ENCODE measurements at regions not wholly inside any gene's neighbourhood (a gene's known extent, or its start where the extent isn't known, plus 50 kb on each side); places are given as distances from the start of the nearest gene placed in this dataset.

GRCh38 chr10:126847666-126848065 is 57.6 kb upstream of the DOCK1 start:
- no peak for DNase-seq (ENCODE audit: low spot score)
- TF ChIP-seq, protein P1, sequence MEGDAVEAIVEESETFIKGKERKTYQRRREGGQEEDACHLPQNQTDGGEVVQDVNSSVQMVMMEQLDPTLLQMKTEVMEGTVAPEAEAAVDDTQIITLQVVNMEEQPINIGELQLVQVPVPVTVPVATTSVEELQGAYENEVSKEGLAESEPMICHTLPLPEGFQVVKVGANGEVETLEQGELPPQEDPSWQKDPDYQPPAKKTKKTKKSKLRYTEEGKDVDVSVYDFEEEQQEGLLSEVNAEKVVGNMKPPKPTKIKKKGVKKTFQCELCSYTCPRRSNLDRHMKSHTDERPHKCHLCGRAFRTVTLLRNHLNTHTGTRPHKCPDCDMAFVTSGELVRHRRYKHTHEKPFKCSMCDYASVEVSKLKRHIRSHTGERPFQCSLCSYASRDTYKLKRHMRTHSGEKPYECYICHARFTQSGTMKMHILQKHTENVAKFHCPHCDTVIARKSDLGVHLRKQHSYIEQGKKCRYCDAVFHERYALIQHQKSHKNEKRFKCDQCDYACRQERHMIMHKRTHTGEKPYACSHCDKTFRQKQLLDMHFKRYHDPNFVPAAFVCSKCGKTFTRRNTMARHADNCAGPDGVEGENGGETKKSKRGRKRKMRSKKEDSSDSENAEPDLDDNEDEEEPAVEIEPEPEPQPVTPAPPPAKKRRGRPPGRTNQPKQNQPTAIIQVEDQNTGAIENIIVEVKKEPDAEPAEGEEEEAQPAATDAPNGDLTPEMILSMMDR (IDR thresholded peaks at IDR 0.05; ENCODE audit: borderline replicate concordance, control extremely low read depth, extremely low read depth, insufficient read depth, missing control alignments) = no peak
- in situ Hi-C loops (cut with MboI; ENCODE audit: low sequenced_read_pairs, unreplicated experiment) = no loop called here

- in situ Hi-C loops (cut with MboI; ENCODE audit: low sequenced_read_pairs, unreplicated experiment) = no loop called here
- no peak for DNase-seq (ENCODE audit: low spot score)
- TF ChIP-seq, protein P1 (IDR thresholded peaks at IDR 0.05; ENCODE audit: borderline replicate concordance, control extremely low read depth, extremely low read depth, insufficient read depth, missing control alignments) = no peak
Measured at GRCh38 chr10:126849646-126850045, 55.6 kb upstream of the DOCK1 start.

GRCh38 chr10:126851414-126852108 is 53.7 kb upstream of the DOCK1 start:
- no peak for DNase-seq (ENCODE audit: low spot score)
- TF ChIP-seq, protein P1 (IDR thresholded peaks at IDR 0.05; ENCODE audit: borderline replicate concordance, control extremely low read depth, extremely low read depth, insufficient read depth, missing control alignments) = no peak
- in situ Hi-C loops (cut with MboI; ENCODE audit: low sequenced_read_pairs, unreplicated experiment) = no loop called here

DNA sequence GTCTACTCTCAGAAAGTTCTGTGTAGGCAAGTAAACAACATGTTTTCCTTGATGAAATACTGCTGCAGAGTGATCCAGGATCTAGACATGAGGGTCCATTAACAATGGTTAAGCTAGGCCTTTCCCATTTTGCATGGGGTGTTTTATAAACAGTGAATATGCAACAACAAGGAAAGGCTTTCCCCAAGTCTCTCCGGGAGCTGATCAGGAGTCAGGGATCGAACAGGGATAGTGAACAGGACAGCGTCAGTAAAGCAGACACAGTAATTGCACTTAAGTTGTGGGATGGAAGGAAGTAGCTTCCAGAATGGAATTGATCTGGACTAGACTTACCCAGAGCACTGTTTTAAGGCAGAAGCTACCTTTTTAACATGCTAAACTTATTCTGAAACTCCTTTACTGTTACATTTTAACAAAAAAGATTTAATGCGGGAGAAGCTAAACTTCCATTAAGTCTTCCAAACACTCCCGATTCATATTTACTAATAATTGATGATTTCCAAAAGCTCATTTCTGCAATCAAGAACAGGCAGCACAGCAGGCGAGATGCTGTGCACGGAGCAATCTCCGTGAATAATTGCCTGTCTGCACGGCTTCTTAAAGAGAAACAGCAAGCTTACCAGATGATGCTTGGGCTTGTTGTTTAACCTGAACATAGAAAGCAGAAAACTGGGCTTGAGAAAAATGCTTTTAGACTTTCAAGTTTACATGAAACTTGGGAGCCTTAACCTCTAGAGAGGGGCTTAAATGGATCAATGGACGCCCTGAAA is 50.3 kb upstream of the DOCK1 start:
- TF ChIP-seq, protein P1 (IDR thresholded peaks at IDR 0.05; ENCODE audit: borderline replicate concordance, control extremely low read depth, extremely low read depth, insufficient read depth, missing control alignments) = no peak
- in situ Hi-C loops (cut with MboI; ENCODE audit: low sequenced_read_pairs, unreplicated experiment) = no loop called here
- no peak for DNase-seq (ENCODE audit: low spot score)

All from GM13976 (cell line).